CD14-positive monocyte (primary cell): ENCODE measurements at regions not wholly inside any gene's neighbourhood (a gene's known extent, or its start where the extent isn't known, plus 50 kb on each side); places are given as distances from the start of the nearest gene placed in this dataset.

ENCODE experiments used
- DNase-seq, 3 donors: peaks; one replicate each; pipeline ENCODE4 v3.0.0-alpha.2; 2011 to 2022
- H2AFZ ChIP-seq: 2 replicates; pipeline ENCODE4 v1.6.0; 2012; ENCODE audit warnings: mild to moderate bottlenecking, low read depth, low read length, inconsistent platforms; ENCODE audit not compliant: insufficient read depth, poor library complexity, severe bottlenecking
- H3K27ac ChIP-seq, 2 donors: 1 replicate in 1 of 2; 2 replicates in 1 of 2; pipeline ENCODE4 v1.5.1; 2012 to 2013; ENCODE audit warnings: low read length in 2 of 2, control low read depth in 1 of 2, inconsistent platforms in 1 of 2, low read depth in 1 of 2, mild to moderate bottlenecking in 1 of 2
- H3K27me3 ChIP-seq, 2 donors: one replicate each; pipeline versions ENCODE4 v1.6.0 to v1.6.1; 2011 to 2013; ENCODE audit warnings: low read length in 2 of 2; ENCODE audit not compliant: control insufficient read depth in 2 of 2, insufficient read depth in 2 of 2
- H3K36me3 ChIP-seq, 2 donors: replicated peaks in 1 of 2; 1 replicate in 1 of 2; 2 replicates in 1 of 2; pipeline versions ENCODE4 v1.5.1 to v1.6.1; 2012 to 2013; ENCODE audit warnings: low read length in 2 of 2, control low read depth in 1 of 2, inconsistent platforms in 1 of 2, mild to moderate bottlenecking in 1 of 2; ENCODE audit not compliant: insufficient read depth in 2 of 2, control insufficient read depth in 1 of 2
- H3K4me1 ChIP-seq, 2 donors: 1 replicate in 1 of 2; 2 replicates in 1 of 2; pipeline versions ENCODE4 v1.5.1 to v1.6.1; 2012 to 2013; ENCODE audit warnings: low read length in 2 of 2, control low read depth in 1 of 2, inconsistent platforms in 1 of 2, mild to moderate bottlenecking in 1 of 2, moderate library complexity in 1 of 2; ENCODE audit not compliant: insufficient read depth in 2 of 2, control insufficient read depth in 1 of 2
- H3K4me2 ChIP-seq: replicated peaks from 2 replicates; pipeline ENCODE3; 2012; ENCODE audit warnings: low read length, moderate library complexity, mild to moderate bottlenecking; ENCODE audit not compliant: poor library complexity, severe bottlenecking; ENCODE audit errors: extremely low read depth
- H3K4me3 ChIP-seq, 3 experiments: fragments of 200-600 bp in 1 of 3; sonication (generic) in 1 of 3; replicated peaks in 1 of 3; 1 replicate in 2 of 3; 2 replicates in 1 of 3; pipeline ENCODE4 v1.5.1; 2011 to 2013; ENCODE audit warnings: low read length in 3 of 3, mild to moderate bottlenecking in 3 of 3, control low read depth in 2 of 3, low read depth in 2 of 3, inconsistent platforms in 1 of 3, moderate library complexity in 1 of 3
- H3K79me2 ChIP-seq: 2 replicates; pipeline ENCODE4 v1.6.0; 2012; ENCODE audit warnings: mild to moderate bottlenecking, control low read depth, inconsistent platforms, low read length, moderate library complexity; ENCODE audit not compliant: insufficient read depth
- H3K9ac ChIP-seq: 2 replicates; pipeline ENCODE4 v1.6.0; 2017; ENCODE audit warnings: low read length, mild to moderate bottlenecking; ENCODE audit not compliant: insufficient read depth, poor library complexity, severe bottlenecking
- H3K9me3 ChIP-seq, 2 donors: replicated peaks in 1 of 2; 1 replicate in 1 of 2; 2 replicates in 1 of 2; pipeline versions ENCODE4 v1.5.1 to v1.6.1; 2012 to 2013; ENCODE audit warnings: low read length in 2 of 2, control low read depth in 1 of 2; ENCODE audit not compliant: control insufficient read depth in 1 of 2, insufficient read depth in 1 of 2
- H4K20me1 ChIP-seq: 2 replicates; pipeline ENCODE4 v1.6.0; 2012; ENCODE audit warnings: mild to moderate bottlenecking, low read length, control low read depth, moderate library complexity; ENCODE audit not compliant: insufficient read depth
- H3K27ac Mint-ChIP-seq, 7 donors: one replicate each; pipeline ENCODE4 v1.8.0; 2020; ENCODE audit warnings: mild to moderate bottlenecking in 7 of 7, mixed read lengths in 7 of 7, moderate library complexity in 6 of 7, inconsistent platforms in 2 of 7
- H3K27me3 Mint-ChIP-seq, 3 donors: one replicate each; pipeline ENCODE4 v1.8.0; 2021 to 2022; ENCODE audit warnings: low read depth in 3 of 3, mild to moderate bottlenecking in 3 of 3, mixed read lengths in 3 of 3, moderate library complexity in 3 of 3, inconsistent platforms in 1 of 3
- H3K36me3 Mint-ChIP-seq, 2 donors: one replicate each; pipeline ENCODE4 v1.8.0; 2020; ENCODE audit warnings: mixed read lengths in 2 of 2, inconsistent platforms in 1 of 2, mild to moderate bottlenecking in 1 of 2
- H3K4me1 Mint-ChIP-seq: one replicate; pipeline ENCODE4 v1.8.0; 2020; ENCODE audit warnings: mild to moderate bottlenecking, mixed read lengths
- H3K4me3 Mint-ChIP-seq, 2 donors: one replicate each; pipeline ENCODE4 v1.8.0; 2020; ENCODE audit warnings: mild to moderate bottlenecking in 2 of 2, mixed read lengths in 2 of 2, moderate library complexity in 1 of 2
- H3K9me3 Mint-ChIP-seq, 7 donors: one replicate each; pipeline ENCODE4 v1.8.0; 2020 to 2022; ENCODE audit warnings: mixed read lengths in 7 of 7, mild to moderate bottlenecking in 6 of 7, moderate library complexity in 6 of 7, inconsistent platforms in 2 of 7
- CTCF ChIP-seq: fragments of 200-600 bp; IDR thresholded peaks from one replicate; pipeline ENCODE4 v1.8.0; 2022; ENCODE audit warnings: antibody characterized with exemption, mild to moderate bottlenecking
- WGBS: methylation state at CpG from one replicate; pipeline ENCODE4 v1.1.5; 2013; ENCODE audit warnings: missing lambda C conversion rate; ENCODE audit not compliant: insufficient coverage; 5-methylcytosine and 5-hydroxymethylcytosine counted together
- intact Hi-C, 2 donors: fragments of 100-400 bp; cut with micrococcal nuclease; formaldehyde crosslinking; loops; one replicate each; pipeline versions ENCODE4 v1.15.0 to v1.15.1; 2023

- no peaks in the 10 kb centered on the region for H3K36me3 ChIP-seq
- no peaks in the 10 kb centered on the region for H3K27me3 ChIP-seq
- no peak overlapping the region for H3K4me2 ChIP-seq
- H3K4me1 ChIP-seq = no peaks in the 10 kb centered on the region
- H4K20me1 ChIP-seq = no peaks in the 10 kb centered on the region
- no peak for DNase-seq
- intact Hi-C loops = no loop called here
- H3K27ac ChIP-seq = no peak overlapping the region
- TF ChIP-seq CTCF = no peak
- H3K4me1 Mint-ChIP-seq = no peaks in the 10 kb centered on the region
- peaks cover 0 to 8% (median 0%) of the 10 kb centered on the region in 7 donors for H3K9me3 Mint-ChIP-seq
- H3K36me3 Mint-ChIP-seq = no peaks in the 10 kb centered on the region
- no CpG with 5 or more reads among the region's 2 CpGs for WGBS
- no peak overlapping the region for H3K4me3 ChIP-seq
- H3K4me3 Mint-ChIP-seq = no peak overlapping the region
- no peaks in the 10 kb centered on the region for H3K79me2 ChIP-seq
- H3K9me3 ChIP-seq = no peaks in the 10 kb centered on the region
- H2AFZ ChIP-seq = no peak overlapping the region
- peaks cover 0 to 2% (median 2%) of the 10 kb centered on the region in 3 donors for H3K27me3 Mint-ChIP-seq
- no peak overlapping the region for H3K27ac Mint-ChIP-seq
- no peak overlapping the region for H3K9ac ChIP-seq
Measured at GRCh38 chr18:53906681-53907080, 317.8 kb downstream of the MBD2 start.

- H3K36me3 ChIP-seq = no peaks in the 10 kb centered on the region
- H3K4me3 Mint-ChIP-seq = no peak overlapping the region
- H4K20me1 ChIP-seq = no peaks in the 10 kb centered on the region
- intact Hi-C loops = no loop called here
- H3K4me1 Mint-ChIP-seq = no peaks in the 10 kb centered on the region
- no peak overlapping the region for H3K27ac Mint-ChIP-seq
- no peaks in the 10 kb centered on the region for H3K9me3 Mint-ChIP-seq
- no CpG with 5 or more reads among the region's 5 CpGs for WGBS
- H3K36me3 Mint-ChIP-seq = no peaks in the 10 kb centered on the region
- DNase-seq = no peak
- H2AFZ ChIP-seq = no peak overlapping the region
- no peaks in the 10 kb centered on the region for H3K4me1 ChIP-seq
- H3K27me3 ChIP-seq = no peaks in the 10 kb centered on the region
- no peaks in the 10 kb centered on the region for H3K9me3 ChIP-seq
- H3K4me3 ChIP-seq = no peak overlapping the region
- no peak for TF ChIP-seq CTCF
- H3K9ac ChIP-seq = no peak overlapping the region
- no peak overlapping the region for H3K27ac ChIP-seq
- H3K79me2 ChIP-seq = no peaks in the 10 kb centered on the region
- no peak overlapping the region for H3K4me2 ChIP-seq
- peaks cover 1 to 3% (median 2%) of the 10 kb centered on the region in 3 donors for H3K27me3 Mint-ChIP-seq
Measured at GRCh38 chr18:53894675-53895442, 329.6 kb downstream of the MBD2 start.
